Inferior parietal cortex (tissue), 1 donor: ENCODE measurements at regions not wholly inside any gene's neighbourhood (a gene's known extent, or its start where the extent isn't known, plus 50 kb on each side); places are given as distances from the start of the nearest gene placed in this dataset.
A peak's percentile ranks its signal among the peaks of the same experiment; 100 is the strongest.

Source experiments
- DNase-seq: peaks from one replicate; pipeline ENCODE4 v3.0.0-alpha.2; 2016; ENCODE audit errors: extremely low spot score

DNA sequence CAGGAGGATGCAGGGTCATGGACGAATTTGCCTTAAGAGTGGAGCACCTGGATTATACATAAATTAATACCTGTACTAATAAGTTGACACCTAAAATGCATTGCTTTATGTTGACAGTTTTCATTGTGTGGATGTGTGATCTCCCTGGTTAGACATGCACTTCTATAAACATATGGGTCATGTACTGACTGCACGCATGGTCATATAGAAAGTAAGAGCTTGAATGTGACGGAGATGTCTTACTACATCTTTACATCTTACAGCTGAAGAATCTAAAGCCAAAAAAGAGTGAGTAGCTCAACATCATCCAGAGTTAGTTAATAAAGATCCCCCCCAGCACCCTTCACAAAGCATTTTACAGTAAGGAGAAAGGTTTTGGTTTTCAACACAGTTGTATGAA is 408.4 kb upstream of the JARID2 start:
- DNase-seq, result no peak

DNA sequence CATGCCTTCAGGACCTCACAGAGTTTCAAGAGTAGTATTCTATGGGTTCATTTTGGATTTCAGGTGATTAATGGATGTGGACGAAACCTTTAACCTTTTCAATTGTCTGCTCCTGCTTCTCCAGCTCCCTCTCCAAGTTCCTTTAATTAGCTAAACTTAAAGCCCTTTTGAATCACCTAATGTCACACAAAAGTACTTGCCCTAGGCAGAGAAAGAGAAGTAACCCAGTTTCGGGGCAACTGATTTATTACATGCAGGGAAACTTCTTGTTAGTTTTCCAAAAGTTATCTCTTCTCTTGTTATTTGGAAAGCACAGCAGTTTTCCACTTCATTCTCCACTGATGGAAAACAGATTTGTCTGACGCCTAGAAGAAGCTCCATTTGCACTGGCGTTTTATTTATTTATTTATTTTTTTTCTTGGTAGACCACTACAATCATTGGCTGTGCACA is 407.7 kb upstream of the JARID2 start:
- DNase-seq, result no peak

DNA sequence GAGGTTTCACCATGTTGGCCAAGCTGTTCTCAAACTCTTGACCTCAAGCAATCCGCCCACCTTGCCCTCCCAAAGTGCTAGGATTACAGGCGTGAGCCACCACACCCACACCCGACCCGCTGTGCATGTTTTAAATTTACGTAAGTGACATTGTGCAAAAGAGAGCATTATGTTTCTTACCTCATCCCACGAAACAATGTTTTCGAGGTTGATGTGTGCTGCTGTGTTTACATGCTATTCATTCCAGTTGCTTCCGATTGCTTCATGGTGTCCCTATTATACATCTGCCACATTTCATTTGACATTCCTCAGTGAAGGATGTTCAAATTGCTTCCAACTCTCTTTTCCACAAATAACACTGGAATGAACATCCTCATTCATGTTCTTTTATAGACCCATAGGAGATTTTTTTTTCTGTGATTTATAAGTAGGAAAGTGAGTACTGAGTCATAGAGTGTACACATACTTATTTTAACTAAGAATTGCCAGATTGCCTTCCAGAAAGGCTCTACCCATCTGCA is 403.9 kb upstream of the JARID2 start:
- peak; percentile 22 for DNase-seq

DNA sequence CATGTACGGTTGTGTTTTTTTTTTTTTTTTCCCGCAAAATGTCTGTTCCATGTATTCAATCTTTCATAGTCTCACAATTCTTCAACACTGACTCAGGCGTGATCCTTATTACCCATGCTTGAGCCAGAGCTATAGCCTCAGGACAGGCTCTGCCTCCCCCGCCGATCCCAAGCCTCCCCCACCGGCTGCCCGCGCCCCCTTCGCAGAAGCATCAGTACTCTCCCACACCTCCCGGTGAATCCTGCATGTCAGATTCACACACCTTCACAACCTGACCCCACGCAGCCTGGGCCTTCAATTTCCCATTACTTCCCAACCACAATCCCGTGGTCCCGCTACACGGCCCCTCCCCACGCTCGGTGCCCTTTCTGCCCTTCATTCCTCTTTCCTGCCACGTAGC is 401.5 kb upstream of the JARID2 start:
- no peak for DNase-seq

DNA sequence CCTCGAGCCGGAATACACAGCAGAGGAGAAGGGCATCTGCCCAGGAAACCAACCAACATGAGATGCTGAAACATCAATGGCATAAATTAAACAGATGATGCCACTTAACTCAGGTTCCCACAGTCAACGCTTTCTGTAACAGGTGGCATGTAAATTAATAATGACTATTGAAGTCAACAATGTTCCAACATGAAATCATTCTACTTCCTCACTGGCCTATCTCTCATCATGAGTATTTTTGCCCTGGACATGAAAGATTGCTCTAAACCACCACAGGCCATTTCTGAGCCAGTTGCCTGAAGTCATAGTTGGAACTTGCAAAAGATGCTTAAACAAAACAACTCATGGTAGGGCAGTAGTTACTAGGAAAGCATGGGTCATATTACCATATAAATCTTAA is 397.9 kb upstream of the JARID2 start:
- DNase-seq, result no peak

DNA sequence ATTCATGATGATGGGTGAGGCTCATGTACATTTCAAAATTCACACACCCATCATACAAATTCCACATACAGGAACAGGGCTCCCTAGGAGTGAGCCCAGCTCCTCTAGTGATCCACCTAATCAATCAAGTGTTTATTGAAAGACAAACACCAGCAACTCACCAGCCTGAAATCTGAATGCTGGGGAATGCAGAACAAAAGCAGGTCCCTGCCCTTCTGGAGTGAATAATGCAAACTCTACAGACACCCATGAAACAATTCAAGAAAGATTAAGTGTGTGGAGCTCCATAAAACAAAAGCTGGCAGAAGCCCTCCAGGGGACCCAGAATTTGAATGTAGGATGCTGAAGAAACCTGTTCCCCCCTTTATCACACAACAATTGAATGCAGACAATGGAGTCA is 396.7 kb upstream of the JARID2 start:
- DNase-seq, result no peak

DNA sequence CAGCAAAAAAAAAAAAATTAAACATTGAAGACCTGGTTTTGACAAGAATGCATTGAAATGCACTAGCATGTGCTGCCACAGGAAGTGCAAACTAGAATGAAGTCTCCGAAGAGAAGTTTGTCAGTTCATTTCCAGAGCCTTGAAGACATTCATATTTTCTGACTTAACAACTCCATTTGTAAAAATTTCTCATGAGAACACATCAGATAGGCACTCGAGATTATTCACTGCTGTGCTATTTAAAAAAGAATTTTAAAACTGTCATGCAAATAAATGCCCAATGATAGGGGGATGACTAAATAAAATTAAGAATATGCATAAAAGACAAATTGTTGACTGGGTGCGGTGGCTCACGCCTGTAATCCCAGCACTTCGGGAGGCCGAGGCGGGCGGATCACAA is 394.6 kb upstream of the JARID2 start:
- no peak for DNase-seq

DNA sequence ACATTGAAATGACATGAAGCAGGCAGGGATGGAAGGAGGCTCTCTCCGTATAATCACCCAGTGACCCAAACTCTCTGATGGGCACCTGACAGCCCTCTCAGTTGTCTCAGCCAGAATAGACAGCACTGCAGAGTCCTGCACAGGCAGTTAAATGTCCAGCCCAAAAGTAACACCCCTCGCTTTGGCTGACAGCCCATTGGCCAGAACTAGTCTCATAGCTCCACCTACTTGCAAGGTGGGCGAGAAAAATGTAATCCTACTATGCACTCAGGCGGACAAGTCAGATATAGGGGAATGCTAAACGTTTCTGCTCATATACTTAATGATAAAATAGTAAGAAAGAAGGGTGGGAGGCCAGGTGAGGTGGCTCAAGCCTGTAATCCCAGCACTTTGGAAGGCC is 393.5 kb upstream of the JARID2 start:
- DNase-seq, result no peak

DNA sequence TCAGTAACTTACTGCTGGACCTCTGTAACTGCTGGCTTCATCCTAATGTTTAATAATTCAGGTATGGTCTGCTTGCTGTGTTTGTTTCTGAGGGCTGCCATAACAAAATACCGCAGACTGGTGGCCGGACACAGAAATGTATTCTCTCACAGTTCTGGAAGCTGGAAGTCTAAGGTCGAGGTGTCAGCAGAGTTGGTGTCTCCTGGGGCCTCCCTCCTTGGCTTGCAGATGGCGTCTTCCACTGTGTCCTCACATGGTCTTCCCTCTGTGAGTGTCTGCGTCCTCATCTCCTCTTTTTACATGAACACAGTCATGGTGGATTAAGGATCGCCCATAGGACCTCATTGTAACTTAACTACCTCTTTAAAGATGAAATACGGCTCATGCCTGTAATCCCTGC is 389.7 kb upstream of the JARID2 start:
- no peak for DNase-seq

DNA sequence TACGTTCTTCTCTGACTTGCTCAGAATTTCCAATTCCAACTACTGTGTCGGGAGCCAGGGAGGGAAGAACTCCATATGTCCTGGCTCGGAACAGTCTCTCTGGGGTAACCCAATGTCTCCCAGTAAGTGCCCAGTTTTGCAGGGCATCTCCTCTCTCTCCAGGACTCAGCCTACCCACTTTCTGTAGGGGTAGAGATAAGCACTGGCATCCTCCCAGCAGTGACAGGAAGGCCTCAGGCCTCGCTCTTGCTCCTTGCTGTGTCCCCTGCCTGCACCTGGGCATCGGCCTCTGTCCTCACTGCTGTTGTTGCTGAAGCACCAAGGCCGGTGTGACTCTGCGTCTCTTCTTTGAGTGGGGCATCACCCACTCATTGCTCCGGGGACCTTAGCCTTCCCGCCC is 388.9 kb upstream of the JARID2 start:
- DNase-seq, result no peak

DNA sequence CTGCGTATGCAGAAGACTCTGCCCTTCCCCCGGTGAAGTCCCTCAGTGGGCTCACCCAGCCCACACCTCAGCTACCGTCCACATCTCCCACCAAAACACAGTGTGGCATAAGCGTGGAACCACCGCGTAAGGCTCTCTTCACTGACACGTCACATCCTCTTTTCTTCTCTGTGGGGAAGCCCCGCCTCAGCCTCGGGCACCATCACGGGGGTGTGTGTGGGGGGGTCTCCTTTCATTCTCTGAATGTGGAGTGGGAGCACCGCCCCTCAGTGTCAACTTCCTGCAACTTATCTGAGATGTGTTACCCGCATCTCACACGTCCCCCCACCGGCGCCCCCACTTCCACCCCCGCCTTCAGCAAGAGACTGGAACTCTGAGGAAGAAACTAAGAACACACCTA is 388.4 kb upstream of the JARID2 start:
- no peak for DNase-seq

DNA sequence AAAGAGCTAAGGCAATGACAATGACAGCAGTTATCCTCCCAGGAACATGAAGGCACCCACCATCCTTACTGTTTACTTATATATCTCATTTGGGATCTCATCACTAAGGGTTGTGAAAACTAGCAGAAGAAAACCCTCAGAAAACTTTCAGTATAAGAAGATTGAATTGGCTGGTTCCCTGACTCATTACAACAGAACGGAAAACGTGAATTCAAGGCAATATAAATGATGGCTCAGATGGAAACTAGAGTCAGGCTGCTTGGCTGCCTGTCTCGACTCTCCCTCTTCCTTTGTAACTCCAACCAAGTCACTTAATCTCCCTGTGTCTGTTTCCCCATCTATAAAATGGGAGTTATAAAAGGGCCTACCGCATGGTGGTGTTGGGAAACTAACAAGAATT is 387.1 kb upstream of the JARID2 start:
- no peak for DNase-seq

DNA sequence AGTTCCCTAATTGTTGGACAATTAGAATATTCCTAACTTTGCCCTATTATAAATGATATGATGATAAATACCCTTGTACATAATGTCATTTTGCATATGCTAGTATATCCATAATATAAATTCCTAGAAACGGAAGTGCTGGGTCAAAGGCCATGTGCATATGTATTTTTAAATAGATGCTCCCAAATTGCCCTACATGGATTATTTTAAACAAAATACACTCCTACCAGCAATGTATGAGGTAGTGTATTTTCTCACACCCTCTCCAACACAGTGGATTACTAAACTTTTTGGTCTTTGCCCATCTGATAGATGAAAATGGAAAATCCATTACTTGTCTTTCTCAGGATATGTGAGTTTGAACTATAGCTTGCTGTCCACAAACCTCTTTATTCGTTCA is 385.1 kb upstream of the JARID2 start:
- DNase-seq, result no peak

DNA sequence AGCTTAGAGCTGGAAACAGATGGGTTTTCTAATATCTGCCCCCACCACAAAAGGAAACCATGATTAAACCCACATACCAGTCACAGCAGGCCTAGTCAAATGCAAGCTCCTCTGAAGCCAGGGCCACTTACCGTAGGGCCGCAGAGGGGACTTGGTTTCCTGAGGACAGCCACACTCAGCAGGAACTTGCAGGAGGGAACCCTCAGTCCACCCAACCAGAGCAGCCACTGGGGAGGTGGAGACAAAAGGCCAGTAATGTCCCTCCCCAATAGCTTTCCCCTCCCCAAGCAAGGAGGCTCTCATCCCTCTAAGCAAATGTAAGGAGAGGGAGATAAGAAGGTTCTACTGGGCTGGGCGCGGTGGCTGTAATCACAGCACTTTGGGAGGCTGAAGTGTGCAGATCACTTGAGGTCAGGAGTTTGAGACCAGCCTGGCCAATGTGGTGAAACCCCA is 384.4 kb upstream of the JARID2 start:
- DNase-seq, result no peak

DNA sequence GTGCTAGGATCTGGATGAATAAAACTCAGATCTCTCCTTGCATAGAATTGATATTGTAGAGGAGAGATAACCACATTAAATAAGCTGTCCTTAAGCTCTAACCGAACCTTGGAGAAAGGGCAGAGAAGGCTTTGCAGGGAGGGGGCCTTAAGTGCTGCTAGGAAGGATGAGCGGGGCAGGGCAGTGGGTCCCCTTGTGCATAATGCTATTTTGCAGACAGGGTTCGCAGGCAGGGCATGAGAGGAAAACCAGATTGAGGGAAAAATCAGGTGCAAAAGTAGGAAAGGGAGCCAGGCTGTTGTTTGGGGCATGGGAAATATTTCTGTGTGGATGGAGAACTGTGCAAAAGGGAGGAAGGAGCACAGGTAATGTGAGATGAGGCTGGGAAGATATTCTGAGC is 383.0 kb upstream of the JARID2 start:
- no peak for DNase-seq

DNA sequence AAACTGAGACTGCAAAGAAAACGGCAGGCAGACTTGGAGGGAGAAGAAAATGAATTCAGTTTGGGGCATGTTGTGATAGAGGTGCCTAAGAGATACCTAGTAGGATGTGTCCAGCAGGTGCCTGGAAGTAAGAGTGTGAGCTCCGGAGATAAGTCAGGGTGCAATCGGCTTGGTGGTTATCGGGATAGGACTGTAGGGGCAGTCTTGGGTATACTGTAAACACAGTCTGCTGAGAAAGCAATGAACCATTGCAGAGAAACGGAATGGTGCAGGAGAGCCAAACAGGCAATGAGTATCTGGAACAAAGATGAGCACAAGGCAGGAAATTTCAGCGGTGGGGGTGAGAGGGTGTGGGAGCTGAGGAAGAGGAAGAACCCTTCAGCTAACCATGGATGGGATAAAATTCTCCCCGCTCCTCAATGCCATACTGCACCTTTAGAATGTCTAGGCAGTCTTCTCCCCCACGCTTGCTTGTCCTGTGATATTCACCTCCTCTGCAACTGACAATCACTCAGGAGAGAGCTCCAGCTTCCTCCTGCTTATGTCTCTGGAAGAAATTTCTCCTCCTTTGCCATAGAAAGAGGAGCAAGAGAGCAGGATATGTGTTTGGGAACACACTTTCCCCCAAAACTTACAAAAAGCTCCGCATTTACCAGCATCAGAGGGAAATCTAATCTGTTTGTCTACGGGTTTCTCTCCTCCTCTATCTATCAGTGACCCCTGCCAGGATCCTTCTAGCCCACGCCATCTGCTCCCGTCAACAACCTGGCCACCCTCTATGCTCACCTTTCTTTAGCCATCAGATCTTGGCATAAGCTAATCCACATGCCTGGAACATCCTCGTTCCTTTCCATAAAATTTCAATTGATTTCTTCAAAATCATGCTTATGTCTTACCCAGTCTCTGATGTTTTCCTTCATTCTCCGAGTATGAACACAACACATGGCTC is 381.7 kb upstream of the JARID2 start:
- DNase-seq, result peak; percentile 6

DNA sequence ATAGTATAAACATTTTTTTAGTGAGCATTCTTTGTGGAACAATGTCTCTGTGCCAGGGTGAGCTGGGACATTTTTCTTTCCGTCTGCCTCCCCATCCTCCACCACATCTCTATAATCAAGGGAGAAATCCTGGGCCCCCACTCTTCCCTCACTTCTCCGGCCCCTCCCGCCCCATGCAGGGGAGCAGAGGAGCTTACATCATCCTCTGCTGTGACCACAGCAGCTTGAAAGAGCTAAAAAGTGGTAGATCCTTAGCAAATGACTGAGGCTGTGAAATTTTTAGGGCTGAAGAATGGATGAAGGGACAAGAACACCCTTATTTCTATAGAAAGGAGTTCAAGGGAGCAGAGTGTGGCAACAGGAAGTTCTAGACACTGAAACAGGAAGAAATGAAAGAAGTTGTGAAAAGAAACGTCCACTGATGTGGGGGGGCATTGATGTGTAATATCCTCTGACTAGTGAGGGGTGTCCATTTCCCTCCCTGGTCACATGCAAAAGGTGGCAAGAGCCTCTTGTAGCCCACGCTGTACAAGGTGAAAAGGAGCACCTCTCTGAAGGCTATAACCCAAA is 380.3 kb upstream of the JARID2 start:
- DNase-seq, result no peak

DNA sequence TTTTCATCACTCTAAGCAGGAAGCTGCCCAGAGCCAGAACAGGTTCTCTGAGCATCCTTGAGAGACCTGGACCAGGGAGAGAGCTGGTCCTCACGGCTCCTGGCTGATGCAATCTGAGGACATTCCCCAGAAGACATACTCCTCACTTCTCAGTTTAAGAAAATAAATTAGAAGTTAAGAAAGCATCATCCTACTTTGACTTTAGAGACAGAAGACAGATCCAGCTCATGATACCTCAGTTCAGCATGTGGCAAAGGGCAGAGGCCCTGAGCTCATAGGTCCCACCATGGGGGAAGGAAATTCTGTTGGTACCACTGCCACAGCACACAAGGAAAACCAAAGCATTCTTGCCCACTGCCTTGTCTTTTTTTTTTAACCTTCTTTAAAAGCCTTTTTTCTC is 378.1 kb upstream of the JARID2 start:
- DNase-seq, result no peak

DNA sequence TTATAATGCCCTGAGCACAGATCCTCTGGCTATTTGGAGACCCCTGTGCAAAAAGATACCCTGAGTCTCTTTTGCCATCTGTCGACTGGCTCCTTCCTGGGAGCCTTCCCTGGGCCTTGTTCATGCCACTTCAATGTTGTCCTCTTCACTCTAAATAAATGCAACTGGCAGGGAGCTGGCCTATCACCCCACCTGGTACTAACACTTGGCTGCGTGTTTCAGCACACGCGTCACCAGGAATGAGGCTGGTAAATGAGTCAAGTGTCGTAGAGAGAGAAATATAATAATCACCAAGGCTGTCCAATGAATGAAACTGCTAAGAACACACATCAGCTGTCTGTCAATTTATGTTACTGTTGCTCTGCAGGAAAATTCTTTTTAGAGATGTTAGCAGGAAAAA is 374.6 kb upstream of the JARID2 start:
- DNase-seq, result no peak

DNA sequence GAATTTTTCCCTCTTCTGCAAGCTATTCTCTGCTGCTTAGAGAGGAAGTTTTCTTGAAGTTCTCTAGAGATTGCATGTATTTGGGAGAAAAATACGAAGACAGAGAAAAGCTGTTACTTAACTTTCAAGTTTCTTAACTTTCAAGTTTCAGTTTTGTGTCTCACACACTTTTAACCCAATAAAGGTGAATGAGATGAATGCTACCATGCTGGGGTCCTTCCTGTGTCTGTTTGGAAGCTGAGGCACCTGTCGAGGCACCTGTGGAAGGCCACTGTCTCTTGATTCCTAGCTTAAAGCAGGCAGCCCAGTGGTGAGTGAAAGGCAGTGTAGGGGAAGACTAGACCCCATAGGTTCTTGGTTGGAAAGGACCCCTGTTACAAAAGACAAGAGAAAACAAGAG is 372.8 kb upstream of the JARID2 start:
- DNase-seq, result no peak

DNA sequence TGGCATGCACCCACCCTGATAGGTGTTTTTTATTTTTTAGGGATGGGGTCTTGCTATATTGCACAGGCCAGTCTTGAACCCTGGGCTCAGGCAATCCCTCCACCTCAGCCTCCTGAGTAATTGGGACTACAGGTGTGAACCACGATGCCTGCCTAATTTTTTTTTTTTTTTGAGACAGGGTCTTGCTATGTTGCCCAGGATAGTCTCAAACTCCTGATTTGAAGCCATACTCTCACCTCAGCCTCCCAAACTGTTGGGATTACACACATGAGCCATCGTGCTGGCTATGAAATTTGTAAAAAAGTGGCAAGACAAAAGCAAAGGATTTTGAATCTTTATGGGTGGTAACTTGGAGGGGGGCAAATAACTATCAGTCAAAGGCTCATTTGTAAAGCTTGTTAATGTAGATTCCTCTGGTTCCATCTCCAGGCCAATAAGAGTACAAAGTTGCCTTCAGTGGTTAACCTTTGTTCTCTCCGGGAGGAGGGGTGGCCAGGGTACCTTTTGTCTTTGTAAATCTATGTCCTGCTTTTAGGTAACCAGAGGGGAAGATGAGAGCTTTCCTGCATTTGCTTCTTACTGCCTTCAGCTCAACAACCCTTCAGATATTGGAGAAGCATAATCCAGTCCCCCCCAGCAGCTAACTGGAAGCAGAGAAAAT is 372.0 kb upstream of the JARID2 start:
- no peak for DNase-seq

DNA sequence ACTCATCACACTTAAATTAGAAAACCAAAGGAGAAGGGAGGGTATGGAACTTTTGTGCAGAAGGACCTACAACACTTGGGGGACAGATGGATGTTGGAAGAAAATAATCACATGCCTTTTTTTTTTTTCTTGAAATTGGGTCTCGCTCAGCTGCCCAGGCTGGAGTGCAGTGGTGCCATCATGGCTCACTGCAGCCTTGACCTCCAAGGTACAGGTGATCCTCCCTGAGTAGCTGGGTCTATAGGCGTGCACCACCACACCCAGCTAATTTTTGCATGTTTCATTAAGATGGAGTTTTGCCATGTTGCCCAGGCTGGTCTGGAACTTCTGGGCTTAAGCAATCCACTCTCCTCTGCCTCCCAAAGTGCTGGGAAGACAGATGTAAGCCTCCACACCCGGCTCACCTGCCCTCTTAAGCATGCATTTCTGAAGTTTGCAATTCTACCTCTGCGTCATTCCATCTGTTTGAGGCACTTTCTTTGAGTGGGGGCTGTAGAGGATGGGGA is 370.8 kb upstream of the JARID2 start:
- DNase-seq, result no peak
